Erythroblast (primary cell): ENCODE measurements at regions not wholly inside any gene's neighbourhood (a gene's known extent, or its start where the extent isn't known, plus 50 kb on each side); places are given as distances from the start of the nearest gene placed in this dataset.

Source experiments
- GATA1 ChIP-seq: IDR thresholded peaks from 2 replicates; pipeline ENCODE4 v1.6.1; 2011; ENCODE audit warnings: low read depth, mild to moderate bottlenecking, control low read depth, low read length, moderate library complexity
- POLR2A ChIP-seq: IDR thresholded peaks from 2 replicates; pipeline ENCODE4 v1.6.1; 2011; ENCODE audit warnings: mild to moderate bottlenecking, low read length

- TF ChIP-seq POLR2A (no peak), GATA1 (no peak)
Observed at GRCh38 chr7:66507764-66508296, 120.9 kb upstream of the KCTD7 start.
